GM06990 (cell line): ENCODE measurements at regions not wholly inside any gene's neighbourhood (a gene's known extent, or its start where the extent isn't known, plus 50 kb on each side); places are given as distances from the start of the nearest gene placed in this dataset.
"Not testable (repeated sequence)": the region's sequence is repeated elsewhere in the genome, so short reads cannot be mapped to it uniquely, and the experiment has no call there.

Experiments used
- DNase-seq: peaks from one replicate; pipeline ENCODE4 v3.0.0-alpha.2; 2011; ENCODE audit not compliant: insufficient read length; ENCODE audit errors: extremely low read depth
- H3K27me3 ChIP-seq: replicated peaks from 2 replicates; pipeline ENCODE4 v1.6.0; 2011; ENCODE audit warnings: low read length; ENCODE audit not compliant: control insufficient read depth, insufficient read depth
- H3K36me3 ChIP-seq: 2 replicates; pipeline ENCODE4 v1.5.1; 2011; ENCODE audit warnings: low read length; ENCODE audit not compliant: control insufficient read depth, insufficient read depth
- H3K4me3 ChIP-seq: replicated peaks from 2 replicates; pipeline ENCODE4 v1.5.1; 2011; ENCODE audit warnings: low read depth, mild to moderate bottlenecking, control low read depth, low read length
- CTCF ChIP-seq: IDR thresholded peaks from 2 replicates; pipeline ENCODE4 v1.5.1; 2011; ENCODE audit warnings: low read length, control low read depth, mild to moderate bottlenecking, inconsistent platforms; ENCODE audit not compliant: insufficient read depth, poor library complexity, severe bottlenecking

- no peak for DNase-seq
Observed at GRCh38 chr13:89520468-89520867, 1827.0 kb upstream of the MIR17HG start.

GRCh38 chr13:89521672-89522071 lies 1825.8 kb upstream of the MIR17HG start:
- H3K27me3 ChIP-seq, H3K4me3 ChIP-seq, H3K36me3 ChIP-seq, DNase-seq: not testable (repeated sequence)

More at GRCh38 chr13:89520468-89520867, 1827.0 kb upstream of the MIR17HG start:
- no peak for TF ChIP-seq CTCF
- H3K36me3 ChIP-seq: no peaks in the 10 kb centered on the region
- H3K4me3 ChIP-seq: no peak overlapping the region
- no peaks in the 10 kb centered on the region for H3K27me3 ChIP-seq

- Histone ChIP-seq H3K4me3 (no peak overlapping the region), H3K36me3 (no peaks in the 10 kb centered on the region), H3K27me3 (no peaks in the 10 kb centered on the region)
- TF ChIP-seq CTCF: no peak
- no peak for DNase-seq
Observed at GRCh38 chr13:89541091-89542030, 1806.1 kb upstream of the MIR17HG start.

GRCh38 chr13:89550938-89551337 lies 1796.5 kb upstream of the MIR17HG start:
- H3K27me3 ChIP-seq: no peaks in the 10 kb centered on the region
- no peak for TF ChIP-seq CTCF
- H3K4me3 ChIP-seq: no peak overlapping the region
- no peak for DNase-seq
- no peaks in the 10 kb centered on the region for H3K36me3 ChIP-seq

- H3K27me3 ChIP-seq: no peaks in the 10 kb centered on the region
- no peak for TF ChIP-seq CTCF
- H3K4me3 ChIP-seq: no peak overlapping the region
- no peak for DNase-seq
- H3K36me3 ChIP-seq: no peaks in the 10 kb centered on the region
Observed at GRCh38 chr13:89554801-89555200, 1792.7 kb upstream of the MIR17HG start.

GRCh38 chr13:89565476-89566100 lies 1781.9 kb upstream of the MIR17HG start:
- TF ChIP-seq CTCF: no peak
- DNase-seq: no peak
- no peaks in the 10 kb centered on the region for H3K27me3 ChIP-seq
- H3K4me3 ChIP-seq: no peak overlapping the region
- no peaks in the 10 kb centered on the region for H3K36me3 ChIP-seq
